ENCODE measurements at regions not wholly inside any gene's neighbourhood (a gene's known extent, or its start where the extent isn't known, plus 50 kb on each side); places are given as distances from the start of the nearest gene placed in this dataset.

DNA sequence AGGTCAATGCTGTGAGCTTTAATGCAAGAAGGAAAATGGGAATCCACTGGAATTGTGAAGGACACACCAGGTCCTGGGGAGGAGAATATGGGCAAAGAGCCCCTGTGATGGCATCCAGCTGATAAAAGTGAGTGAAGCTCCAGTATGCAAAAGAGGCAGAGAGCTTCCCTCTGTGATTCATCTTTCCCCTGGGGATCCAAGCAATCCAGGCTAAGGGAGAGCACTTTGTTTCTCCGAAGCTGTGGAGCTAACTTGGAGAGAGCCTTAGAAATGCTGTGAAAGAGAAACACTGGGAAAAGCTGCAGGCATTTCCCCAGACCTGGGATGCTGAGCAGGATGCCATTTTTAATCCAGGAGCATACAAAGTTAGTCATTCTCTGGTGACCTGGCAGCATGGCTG lies 489.5 kb downstream of the SH2D4B start:
- no peak for TF ChIP-seq POLR2AphosphoS5 (IDR thresholded peaks at IDR 0.05; ENCODE audit: low read depth, low read length)
- TF ChIP-seq, protein P1, sequence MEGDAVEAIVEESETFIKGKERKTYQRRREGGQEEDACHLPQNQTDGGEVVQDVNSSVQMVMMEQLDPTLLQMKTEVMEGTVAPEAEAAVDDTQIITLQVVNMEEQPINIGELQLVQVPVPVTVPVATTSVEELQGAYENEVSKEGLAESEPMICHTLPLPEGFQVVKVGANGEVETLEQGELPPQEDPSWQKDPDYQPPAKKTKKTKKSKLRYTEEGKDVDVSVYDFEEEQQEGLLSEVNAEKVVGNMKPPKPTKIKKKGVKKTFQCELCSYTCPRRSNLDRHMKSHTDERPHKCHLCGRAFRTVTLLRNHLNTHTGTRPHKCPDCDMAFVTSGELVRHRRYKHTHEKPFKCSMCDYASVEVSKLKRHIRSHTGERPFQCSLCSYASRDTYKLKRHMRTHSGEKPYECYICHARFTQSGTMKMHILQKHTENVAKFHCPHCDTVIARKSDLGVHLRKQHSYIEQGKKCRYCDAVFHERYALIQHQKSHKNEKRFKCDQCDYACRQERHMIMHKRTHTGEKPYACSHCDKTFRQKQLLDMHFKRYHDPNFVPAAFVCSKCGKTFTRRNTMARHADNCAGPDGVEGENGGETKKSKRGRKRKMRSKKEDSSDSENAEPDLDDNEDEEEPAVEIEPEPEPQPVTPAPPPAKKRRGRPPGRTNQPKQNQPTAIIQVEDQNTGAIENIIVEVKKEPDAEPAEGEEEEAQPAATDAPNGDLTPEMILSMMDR (IDR thresholded peaks at IDR 0.05) = no peak
